Esophagus muscularis mucosa (tissue), 4 donors: ENCODE measurements at regions not wholly inside any gene's neighbourhood (a gene's known extent, or its start where the extent isn't known, plus 50 kb on each side); places are given as distances from the start of the nearest gene placed in this dataset.
"Not testable (repeated sequence)": the region's sequence is repeated elsewhere in the genome, so short reads cannot be mapped to it uniquely, and the experiment has no call there.

Experiments used
- DNase-seq: peaks from one replicate; pipeline ENCODE4 v3.0.0-alpha.2; 2017; ENCODE audit errors: extremely low spot score
- H3K27ac ChIP-seq, 4 donors: fragments of 200-600 bp; sonication (generic); replicated peaks in 1 of 4; 1 replicate in 3 of 4; 2 replicates in 1 of 4; pipeline ENCODE4 v1.5.1; 2016 to 2019; ENCODE audit warnings: mild to moderate bottlenecking in 1 of 4
- H3K27me3 ChIP-seq, 4 donors: fragments of 200-600 bp; sonication (generic); one replicate each; pipeline versions ENCODE4 v1.5.1 to v1.6.0; 2016 to 2019
- H3K36me3 ChIP-seq, 4 donors: fragments of 200-600 bp; sonication (generic); one replicate each; pipeline ENCODE4 v1.5.1; 2016 to 2019
- H3K4me1 ChIP-seq, 4 donors: fragments of 200-600 bp; sonication (generic); one replicate each; pipeline ENCODE4 v1.5.1; 2016 to 2019
- H3K4me3 ChIP-seq, 4 donors: fragments of 200-600 bp; sonication (generic); 1 replicate in 2 of 4; 2 replicates in 2 of 4; pipeline ENCODE4 v1.5.1; 2016 to 2019; ENCODE audit warnings: mild to moderate bottlenecking in 4 of 4, moderate library complexity in 1 of 4
- H3K9me3 ChIP-seq, 4 donors: fragments of 200-600 bp; sonication (generic); 1 replicate in 3 of 4; 2 replicates in 1 of 4; pipeline ENCODE4 v1.5.1; 2016 to 2019
- EP300 ChIP-seq: sonication (generic); formaldehyde crosslinking; IDR thresholded peaks from one replicate; pipeline ENCODE4 v1.6.1; 2017; ENCODE audit warnings: antibody characterized with exemption
- POLR2AphosphoS5 ChIP-seq, 2 donors: sonication (generic); formaldehyde crosslinking; IDR thresholded peaks; one replicate each; pipeline ENCODE4 v1.6.1; 2017; ENCODE audit warnings: antibody characterized with exemption in 2 of 2
- WGBS: methylation state at CpG from one replicate; pipeline ENCODE4 v1.1.5; 2018; 5-methylcytosine and 5-hydroxymethylcytosine counted together
- intact Hi-C: fragments of 100-400 bp; cut with DNase I; formaldehyde crosslinking; loops from one replicate; pipeline ENCODE4 v1.15.1; 2023

DNA sequence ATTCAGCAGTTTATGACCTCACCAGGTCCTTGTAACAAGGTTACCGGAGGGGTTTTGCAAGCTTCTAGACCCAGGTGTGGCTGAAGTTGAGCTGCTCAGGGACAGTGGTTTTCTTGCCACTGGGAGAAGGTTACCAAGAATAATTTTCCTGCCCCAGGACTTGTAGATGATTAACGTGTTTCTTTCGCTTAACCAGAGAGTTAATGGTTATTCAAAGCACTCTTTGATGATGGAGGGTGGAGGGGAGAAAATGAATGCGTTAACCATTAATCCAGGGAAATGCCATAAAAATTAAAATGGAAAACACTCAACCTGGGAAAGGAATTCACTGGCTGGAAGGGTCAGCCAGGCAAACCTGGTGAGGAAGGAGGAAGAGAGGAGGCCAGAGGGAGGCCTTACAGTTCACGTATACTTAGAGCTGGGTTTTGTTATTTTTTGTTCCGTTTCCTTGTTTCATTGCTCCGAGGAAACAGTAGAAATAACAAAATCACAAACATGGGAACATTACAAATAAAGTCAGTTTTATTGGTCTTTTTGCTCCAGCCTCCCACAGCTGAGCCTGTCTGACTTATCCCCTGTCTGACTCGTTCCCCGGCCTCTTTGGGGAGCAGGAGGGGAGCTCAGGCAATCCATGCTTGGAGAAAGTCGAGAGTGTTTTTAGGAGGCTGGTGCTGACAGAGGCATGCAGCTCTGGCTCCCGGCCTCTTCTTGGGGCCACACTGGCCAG, 207.5 kb upstream of the IRF2BP2 start:
- WGBS: 64% methylated on average over 9 of the region's 11 CpGs
- H3K27me3 ChIP-seq, H3K9me3 ChIP-seq, DNase-seq, H3K36me3 ChIP-seq, intact Hi-C loops, H3K4me3 ChIP-seq: not testable (repeated sequence)
- Histone ChIP-seq H3K4me1 (peaks cover 5 to 28% (median 14%) of the 10 kb centered on the region in 4 donors), H3K27ac (peak overlapping the region; percentile 81 to 89 (median 84))

DNA sequence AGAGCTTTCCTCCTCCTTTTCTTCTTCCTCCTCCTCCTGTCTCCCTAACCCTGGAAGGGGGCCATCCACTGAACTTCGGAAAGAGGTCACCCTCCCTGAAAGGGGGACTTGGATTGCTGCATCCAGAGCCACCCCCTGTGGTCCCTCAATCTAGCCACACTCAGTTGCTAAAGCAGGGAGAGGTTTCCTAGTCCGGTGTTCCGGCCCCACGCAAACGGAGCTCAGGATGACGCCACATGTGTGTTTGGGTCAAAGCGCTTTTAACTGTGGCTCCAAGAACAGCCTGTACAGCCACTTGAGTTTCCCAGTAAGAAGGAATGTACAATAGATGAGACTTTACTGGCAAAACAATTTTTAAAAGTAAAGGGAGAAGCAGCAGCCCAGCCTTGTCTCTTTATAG, 206.9 kb upstream of the IRF2BP2 start:
- H3K27me3 ChIP-seq, H3K36me3 ChIP-seq, DNase-seq, intact Hi-C loops, H3K9me3 ChIP-seq: not testable (repeated sequence)
- Histone ChIP-seq H3K4me3 (peak overlapping the region; percentile 22 to 36 (median 26)), H3K27ac (peak overlapping the region; percentile 81 to 89 (median 84)), H3K4me1 (peaks cover 5 to 29% (median 14%) of the 10 kb centered on the region in 4 donors)
- WGBS: 95% methylated on average over 6 of the region's 7 CpGs
- TF ChIP-seq POLR2AphosphoS5 (IDR thresholded peaks at IDR 0.05) (peak; percentile 66 to 73), EP300 (peak; percentile 90)

- H3K27me3 ChIP-seq, intact Hi-C loops, DNase-seq, H3K9me3 ChIP-seq, H3K36me3 ChIP-seq: not testable (repeated sequence)
- Histone ChIP-seq H3K27ac (peak overlapping the region; percentile 81 to 89 (median 84)), H3K4me1 (peaks cover 5 to 31% (median 14%) of the 10 kb centered on the region in 4 donors), H3K4me3 (peak overlapping the region; percentile 22 to 36 (median 26))
- peak; percentile 33 for TF ChIP-seq EP300
- TF ChIP-seq POLR2AphosphoS5 (IDR thresholded peaks at IDR 0.05): peak; percentile 39 to 59
- 38% methylated on average over 14 of the region's 26 CpGs for WGBS
These were observed 206.3 kb upstream of the IRF2BP2 start for GRCh38 chr1:234816186-234816851.

DNA sequence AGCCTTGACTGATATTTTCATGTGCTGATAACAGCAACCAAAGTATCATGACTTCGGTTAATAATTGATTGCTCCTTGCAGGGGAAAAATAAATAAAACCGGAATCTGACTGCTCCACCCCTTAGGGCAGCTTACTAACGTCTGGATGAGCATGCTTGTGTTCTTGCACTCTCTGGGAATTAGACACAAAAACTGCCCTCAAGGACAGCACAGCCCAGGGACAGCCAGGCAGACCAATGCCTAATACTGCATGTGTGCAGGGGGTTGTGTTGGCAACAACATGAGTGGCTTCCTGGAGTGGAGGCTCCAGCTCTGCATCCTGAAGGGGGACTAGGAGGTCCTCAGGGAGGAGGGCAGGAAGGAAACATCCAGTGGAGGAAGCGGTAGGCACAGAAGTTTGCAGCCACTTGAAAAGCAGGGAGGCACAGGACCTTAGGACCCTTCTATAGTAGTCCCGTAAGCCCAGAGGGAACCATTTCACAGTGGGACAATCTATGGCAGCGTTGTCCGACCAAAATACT, 205.4 kb upstream of the IRF2BP2 start:
- peak overlapping the region; percentile 68 to 89 (median 84) for H3K27ac ChIP-seq
- H3K36me3 ChIP-seq, H3K27me3 ChIP-seq, intact Hi-C loops, H3K4me3 ChIP-seq, H3K9me3 ChIP-seq, DNase-seq: not testable (repeated sequence)
- WGBS: 48% methylated on average over 5 of the region's 7 CpGs
- peaks cover 5 to 31% (median 14%) of the 10 kb centered on the region in 4 donors for H3K4me1 ChIP-seq

DNA sequence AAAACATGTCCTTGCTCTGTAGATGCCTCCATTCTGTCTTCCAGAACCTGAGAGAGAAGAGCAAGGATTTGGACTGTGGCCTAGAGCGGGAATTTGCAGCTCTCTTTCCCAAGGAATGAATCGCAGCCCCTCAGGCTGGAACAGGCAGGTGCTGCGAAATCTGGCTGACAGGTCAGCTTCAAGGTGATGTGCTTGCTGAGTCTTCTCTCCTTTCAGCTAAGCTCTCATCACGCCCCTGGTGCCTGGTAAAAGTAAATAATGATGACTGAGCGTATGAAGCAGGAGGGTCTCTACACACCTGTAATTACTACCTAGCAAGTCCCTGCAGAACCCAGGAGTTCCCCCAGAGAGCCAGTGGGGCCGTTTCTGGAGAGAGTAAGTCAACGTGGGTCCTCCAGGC, 204.3 kb upstream of the IRF2BP2 start:
- Histone ChIP-seq H3K27ac (peak overlapping the region in 2 of 4 donors; percentile 49 to 60), H3K4me1 (peaks cover 7 to 37% (median 20%) of the 10 kb centered on the region in 4 donors)
- H3K4me3 ChIP-seq, H3K36me3 ChIP-seq, H3K9me3 ChIP-seq, H3K27me3 ChIP-seq, DNase-seq, intact Hi-C loops: not testable (repeated sequence)
- WGBS: 100% methylated on average over 2 of the region's 7 CpGs

GRCh38 chr1:234811824-234812223, 201.8 kb upstream of the IRF2BP2 start:
- Histone ChIP-seq H3K27ac (peak overlapping the region in 3 of 4 donors; percentile 27 to 62 (median 31)), H3K4me1 (peaks cover 3 to 25% (median 10%) of the 10 kb centered on the region in 4 donors)
- H3K4me3 ChIP-seq, intact Hi-C loops, H3K27me3 ChIP-seq, H3K9me3 ChIP-seq, DNase-seq, H3K36me3 ChIP-seq: not testable (repeated sequence)
- 70% methylated on average over 4 of the region's 6 CpGs for WGBS

DNA sequence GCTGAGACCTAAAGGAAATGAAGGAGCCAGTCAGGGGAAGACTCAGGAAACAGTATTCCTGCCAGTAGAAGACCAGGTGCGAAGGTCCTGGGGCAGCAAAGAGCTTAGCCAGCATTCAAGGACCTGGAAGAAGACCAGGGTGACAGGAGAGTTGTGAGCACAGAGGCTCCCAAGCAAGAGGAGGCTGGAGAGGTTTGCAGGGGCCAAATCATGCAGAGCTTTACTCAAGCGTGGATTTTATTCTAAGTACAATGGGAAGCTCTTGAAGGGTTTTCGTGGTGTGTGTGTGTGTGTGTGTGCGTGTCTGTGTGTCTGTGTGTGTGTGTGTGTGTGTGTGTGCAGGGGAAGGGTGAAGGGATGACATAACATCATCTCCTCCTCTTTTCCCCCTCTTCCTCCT, 200.7 kb upstream of the IRF2BP2 start:
- WGBS: 70% methylated on average over 4 of the region's 4 CpGs
- H3K4me3 ChIP-seq, H3K36me3 ChIP-seq, H3K27me3 ChIP-seq, H3K27ac ChIP-seq, intact Hi-C loops, H3K9me3 ChIP-seq, DNase-seq: not testable (repeated sequence)
- H3K4me1 ChIP-seq: peaks cover 3 to 16% (median 10%) of the 10 kb centered on the region in 4 donors

GRCh38 chr1:234809854-234810245, 199.9 kb upstream of the IRF2BP2 start:
- intact Hi-C loops, H3K27me3 ChIP-seq, DNase-seq, H3K36me3 ChIP-seq, H3K9me3 ChIP-seq, H3K4me1 ChIP-seq: not testable (repeated sequence)
- WGBS: 76% methylated on average over 3 of the region's 5 CpGs
- Histone ChIP-seq H3K27ac (peak overlapping the region; percentile 41 to 80 (median 64)), H3K4me3 (peak overlapping the region in 1 of 4 donors; percentile 29)

DNA sequence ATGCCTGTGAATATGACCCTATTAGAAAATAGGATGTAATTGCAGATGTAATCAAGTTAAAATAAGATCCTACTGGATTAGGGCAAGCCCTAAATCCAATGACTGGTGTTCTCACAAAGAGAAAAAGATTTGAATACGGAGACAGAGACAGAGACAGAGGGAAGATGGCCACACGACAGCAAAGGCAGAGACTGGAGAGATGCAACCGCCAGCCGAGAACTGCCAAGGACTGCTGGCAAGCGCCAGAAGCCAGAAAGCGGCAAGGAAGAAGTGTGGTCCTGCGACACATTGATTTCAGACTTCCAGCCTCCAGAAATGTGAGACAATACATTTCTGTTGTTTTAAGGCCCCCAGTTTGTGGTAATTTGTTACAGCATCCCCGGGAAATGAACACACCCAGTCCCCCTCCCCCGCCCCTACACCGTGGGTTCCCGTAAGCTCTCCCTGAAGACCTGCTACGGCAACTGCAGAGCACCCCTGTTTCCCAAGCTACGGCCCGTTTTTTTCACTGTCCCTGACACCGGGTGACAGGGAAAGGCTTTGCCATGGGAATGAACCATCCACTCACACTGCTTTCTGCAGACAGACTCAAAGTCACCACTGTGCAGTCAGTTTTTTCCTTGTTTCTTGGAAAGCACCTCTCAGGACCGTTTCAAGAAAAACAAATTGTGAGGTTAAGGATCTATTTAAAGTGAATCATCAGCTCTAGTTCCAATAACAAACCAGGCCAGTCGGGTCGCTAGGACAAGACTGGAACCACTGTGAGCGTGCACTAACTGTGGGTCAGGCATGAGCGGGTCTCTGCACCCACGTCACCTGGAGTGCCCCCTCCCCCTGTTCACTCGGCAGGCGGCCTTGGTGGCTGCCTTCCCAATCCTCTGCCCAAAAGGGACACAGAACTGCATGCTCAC, 199.2 kb upstream of the IRF2BP2 start:
- H3K36me3 ChIP-seq, DNase-seq, H3K27me3 ChIP-seq, intact Hi-C loops, H3K4me1 ChIP-seq, H3K9me3 ChIP-seq: not testable (repeated sequence)
- Histone ChIP-seq H3K27ac (peak overlapping the region; percentile 41 to 80 (median 64)), H3K4me3 (peak overlapping the region in 1 of 4 donors; percentile 29)
- WGBS: 40% methylated on average over 12 of the region's 23 CpGs

- H3K27me3 ChIP-seq, H3K4me1 ChIP-seq, H3K36me3 ChIP-seq, intact Hi-C loops, H3K4me3 ChIP-seq, DNase-seq, H3K9me3 ChIP-seq: not testable (repeated sequence)
- 76% methylated on average over 3 of the region's 7 CpGs for WGBS
- peak overlapping the region in 2 of 4 donors; percentile 43 to 51 for H3K27ac ChIP-seq
These were observed 198.5 kb upstream of the IRF2BP2 start for GRCh38 chr1:234808459-234808858.

GRCh38 chr1:234807705-234808104, 197.7 kb upstream of the IRF2BP2 start:
- 68% methylated on average over 5 of the region's 8 CpGs for whole genome bisulfite sequencing
- H3K4me3 ChIP-seq, H3K27me3 ChIP-seq, H3K9me3 ChIP-seq, DNase-seq, H3K27ac ChIP-seq, H3K4me1 ChIP-seq, H3K36me3 ChIP-seq, intact Hi-C loops: not testable (repeated sequence)
